ENCODE measurements at regions not wholly inside any gene's neighbourhood (a gene's known extent, or its start where the extent isn't known, plus 50 kb on each side); places are given as distances from the start of the nearest gene placed in this dataset.

GRCh38 chr4:151614561-151614960 is 146.2 kb downstream of the GATB start:
- no peak overlapping the region for H3K9ac ChIP-seq (ENCODE audit: extremely low read depth, low read length, poor library complexity, severe bottlenecking)
- no peaks in the 10 kb centered on the region for H3K36me3 ChIP-seq (ENCODE audit: control insufficient read depth, insufficient read depth, low read length)
- H3K27me3 ChIP-seq (ENCODE audit: control insufficient read depth, insufficient read depth, low read length, poor library complexity, severe bottlenecking) = no peaks in the 10 kb centered on the region
- no peak overlapping the region for H3K27ac ChIP-seq (ENCODE audit: low read depth, low read length)
- DNase-seq = no peak
- Mint-ChIP-seq H3K4me1 (no peaks in the 10 kb centered on the region), H3K9me3 (no peaks in the 10 kb centered on the region), H3K4me3 (no peak overlapping the region), H3K27ac (no peak overlapping the region), H3K36me3 (ENCODE audit: low read depth) (no peaks in the 10 kb centered on the region), H3K27me3 (ENCODE audit: insufficient read depth) (no peaks in the 10 kb centered on the region)
- no peaks in the 10 kb centered on the region for H3K9me3 ChIP-seq (ENCODE audit: control insufficient read depth, low read length)
- WGBS, 2 experiments (ENCODE audit: insufficient coverage in 1 of 2, insufficient read length in 1 of 2) = 86 to 91% methylated on average over 1 to 2 of the region's 2 CpGs
- TF ChIP-seq CTCF (conservative IDR thresholded peaks at IDR 0.05) = no peak
- H3K4me3 ChIP-seq (ENCODE audit: low read length) = no peak overlapping the region
- no peaks in the 10 kb centered on the region for H3K4me1 ChIP-seq (ENCODE audit: control insufficient read depth, insufficient read depth, low read length)

GRCh38 chr4:151618858-151619257 is 141.9 kb downstream of the GATB start:
- H3K27me3 Mint-ChIP-seq (ENCODE audit: insufficient read depth) = no peaks in the 10 kb centered on the region

GRCh38 chr4:151620066-151620465 is 140.7 kb downstream of the GATB start:
- Histone ChIP-seq H3K27ac (ENCODE audit: low read depth, low read length) (no peak overlapping the region), H3K4me3 (ENCODE audit: low read length) (no peak overlapping the region), H3K9ac (ENCODE audit: extremely low read depth, low read length, poor library complexity, severe bottlenecking) (no peak overlapping the region), H3K4me1 (ENCODE audit: control insufficient read depth, insufficient read depth, low read length) (no peaks in the 10 kb centered on the region), H3K27me3 (ENCODE audit: control insufficient read depth, insufficient read depth, low read length, poor library complexity, severe bottlenecking) (no peaks in the 10 kb centered on the region), H3K9me3 (ENCODE audit: control insufficient read depth, low read length) (no peaks in the 10 kb centered on the region), H3K36me3 (ENCODE audit: control insufficient read depth, insufficient read depth, low read length) (no peaks in the 10 kb centered on the region)
- H3K27ac Mint-ChIP-seq = no peak overlapping the region
- TF ChIP-seq CTCF (conservative IDR thresholded peaks at IDR 0.05) = no peak
- no peak overlapping the region for H3K4me3 Mint-ChIP-seq
- H3K9me3 Mint-ChIP-seq = no peaks in the 10 kb centered on the region
- DNase-seq = no peak
- H3K27me3 Mint-ChIP-seq (ENCODE audit: insufficient read depth) = no peaks in the 10 kb centered on the region
- H3K4me1 Mint-ChIP-seq = peaks cover 2% of the 10 kb centered on the region
- H3K36me3 Mint-ChIP-seq (ENCODE audit: low read depth) = no peaks in the 10 kb centered on the region

More at GRCh38 chr4:151618858-151619257, 141.9 kb downstream of the GATB start:
- TF ChIP-seq CTCF (conservative IDR thresholded peaks at IDR 0.05) = no peak
- no peaks in the 10 kb centered on the region for H3K9me3 Mint-ChIP-seq
- Histone ChIP-seq H3K27me3 (ENCODE audit: control insufficient read depth, insufficient read depth, low read length, poor library complexity, severe bottlenecking) (no peaks in the 10 kb centered on the region), H3K36me3 (ENCODE audit: control insufficient read depth, insufficient read depth, low read length) (no peaks in the 10 kb centered on the region), H3K9me3 (ENCODE audit: control insufficient read depth, low read length) (no peaks in the 10 kb centered on the region), H3K4me1 (ENCODE audit: control insufficient read depth, insufficient read depth, low read length) (no peaks in the 10 kb centered on the region), H3K9ac (ENCODE audit: extremely low read depth, low read length, poor library complexity, severe bottlenecking) (no peak overlapping the region), H3K27ac (ENCODE audit: low read depth, low read length) (no peak overlapping the region), H3K4me3 (ENCODE audit: low read length) (no peak overlapping the region)
- H3K27ac Mint-ChIP-seq = no peak overlapping the region
- WGBS, 2 experiments (ENCODE audit: insufficient coverage in 1 of 2, insufficient read length in 1 of 2) = 88% methylated on average over 2 of the region's 2 CpGs; no CpG with 5 or more reads in 1 of the 2 experiments
- no peak for DNase-seq
- H3K36me3 Mint-ChIP-seq (ENCODE audit: low read depth) = no peaks in the 10 kb centered on the region
- H3K4me1 Mint-ChIP-seq = peaks cover 2% of the 10 kb centered on the region
- no peak overlapping the region for H3K4me3 Mint-ChIP-seq

Data from endodermal cell (in vitro differentiated cells).